ENCODE measurements at regions not wholly inside any gene's neighbourhood (a gene's known extent, or its start where the extent isn't known, plus 50 kb on each side); places are given as distances from the start of the nearest gene placed in this dataset.

DNA sequence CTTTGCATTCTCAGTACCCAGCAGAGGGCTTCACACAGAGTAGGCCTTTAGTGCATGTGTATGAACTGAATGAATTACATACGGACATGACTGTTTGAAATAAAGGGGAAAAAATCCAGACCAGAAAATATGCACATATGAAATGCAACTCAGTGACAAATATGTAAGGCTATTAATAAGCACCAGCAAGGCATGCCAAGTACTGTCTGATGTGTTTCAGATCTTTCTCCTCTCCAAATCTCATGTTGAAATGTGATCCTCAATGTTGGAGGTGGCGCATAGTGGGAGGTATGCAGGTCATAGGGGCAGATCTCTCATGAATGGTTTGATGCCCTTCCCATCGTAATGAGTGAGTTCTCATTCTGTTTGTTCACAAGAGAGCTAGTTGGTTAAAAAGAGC is 87.3 kb upstream of the TOMM7 start:
- Histone ChIP-seq H3K9me2 (replicated peaks; ENCODE audit: low read length) (no peaks in the 10 kb centered on the region), H4K20me1 (ENCODE audit: low read length) (no peaks in the 10 kb centered on the region)
- POLR2A ChIA-PET (ENCODE audit: unreplicated experiment), result interaction anchor here (0.6 kb wide), 1 partner anchor 10 kb away, joined by 3 read pairs; no protein-coding TSS in a partner anchor

DNA sequence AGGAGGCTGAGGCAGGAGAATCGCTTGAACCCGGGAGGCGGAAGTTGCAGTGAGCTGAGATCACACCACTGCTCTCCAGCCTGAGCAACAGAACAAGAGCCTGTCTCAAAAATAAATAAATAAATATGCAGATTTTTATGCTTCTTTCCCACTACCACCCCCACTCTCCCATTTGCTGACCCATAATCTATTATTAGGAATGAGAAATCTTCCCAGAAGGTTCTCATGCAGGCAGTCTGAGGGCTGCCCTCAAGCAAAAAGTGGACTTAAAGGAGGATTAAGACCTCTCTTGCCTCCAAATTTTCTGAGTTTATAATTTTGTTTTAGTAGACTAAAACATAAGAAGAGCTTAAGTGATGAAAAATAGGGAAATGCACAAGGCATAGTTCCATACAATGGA is 85.2 kb upstream of the TOMM7 start:
- ChIA-PET CTCF (no interaction called here), POLR2A (ENCODE audit: unreplicated experiment) (no interaction called here)
- Histone ChIP-seq H3K36me3 (ENCODE audit: low read depth, low read length) (no peaks in the 10 kb centered on the region), H3K27ac (ENCODE audit: low read length) (no peak overlapping the region), H3K9ac (ENCODE audit: low read length) (no peak overlapping the region), H3K79me2 (ENCODE audit: low read length) (no peaks in the 10 kb centered on the region), H3K9me3 (ENCODE audit: low read length) (no peaks in the 10 kb centered on the region), H3K27me3 (ENCODE audit: low read length) (no peaks in the 10 kb centered on the region), H3K4me2 (ENCODE audit: low read length) (no peak overlapping the region), H2AFZ (ENCODE audit: low read length) (no peak overlapping the region), H3K4me3 (ENCODE audit: low read length) (no peak overlapping the region), H3F3A (ENCODE audit: low read length, unreplicated experiment) (no peaks in the 10 kb centered on the region), H3K9me2 (replicated peaks; ENCODE audit: low read length) (no peaks in the 10 kb centered on the region), H3K4me1 (ENCODE audit: insufficient read depth, low read length) (no peaks in the 10 kb centered on the region), H4K20me1 (ENCODE audit: low read length) (no peaks in the 10 kb centered on the region)
- no TSS peak for BruUV-seq (replicated peaks)
- no peak for ATAC-seq
- no peak for DNase-seq
- TF ChIP-seq EZH2phosphoT487 (IDR thresholded peaks at IDR 0.05; ENCODE audit: borderline replicate concordance, low read length) (no peak), EZH2 (IDR thresholded peaks at IDR 0.05; ENCODE audit: low read length, unreplicated experiment) (no peak)
- TF ChIP-seq, protein P1, sequence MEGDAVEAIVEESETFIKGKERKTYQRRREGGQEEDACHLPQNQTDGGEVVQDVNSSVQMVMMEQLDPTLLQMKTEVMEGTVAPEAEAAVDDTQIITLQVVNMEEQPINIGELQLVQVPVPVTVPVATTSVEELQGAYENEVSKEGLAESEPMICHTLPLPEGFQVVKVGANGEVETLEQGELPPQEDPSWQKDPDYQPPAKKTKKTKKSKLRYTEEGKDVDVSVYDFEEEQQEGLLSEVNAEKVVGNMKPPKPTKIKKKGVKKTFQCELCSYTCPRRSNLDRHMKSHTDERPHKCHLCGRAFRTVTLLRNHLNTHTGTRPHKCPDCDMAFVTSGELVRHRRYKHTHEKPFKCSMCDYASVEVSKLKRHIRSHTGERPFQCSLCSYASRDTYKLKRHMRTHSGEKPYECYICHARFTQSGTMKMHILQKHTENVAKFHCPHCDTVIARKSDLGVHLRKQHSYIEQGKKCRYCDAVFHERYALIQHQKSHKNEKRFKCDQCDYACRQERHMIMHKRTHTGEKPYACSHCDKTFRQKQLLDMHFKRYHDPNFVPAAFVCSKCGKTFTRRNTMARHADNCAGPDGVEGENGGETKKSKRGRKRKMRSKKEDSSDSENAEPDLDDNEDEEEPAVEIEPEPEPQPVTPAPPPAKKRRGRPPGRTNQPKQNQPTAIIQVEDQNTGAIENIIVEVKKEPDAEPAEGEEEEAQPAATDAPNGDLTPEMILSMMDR (conservative IDR thresholded peaks at IDR 0.05; ENCODE audit: low read depth, low read length), result no peak
- intact Hi-C loops (cut with micrococcal nuclease), result no loop called here

More for the DNA sequence above, 87.3 kb upstream of the TOMM7 start:
- ATAC-seq (no peak), DNase-seq (no peak)
- CTCF ChIA-PET, result no interaction called here
- Histone ChIP-seq H3K4me2 (ENCODE audit: low read length) (no peak overlapping the region), H3K27ac (ENCODE audit: low read length) (no peak overlapping the region), H2AFZ (ENCODE audit: low read length) (no peak overlapping the region), H3F3A (ENCODE audit: low read length, unreplicated experiment) (no peaks in the 10 kb centered on the region), H3K4me3 (ENCODE audit: low read length) (no peak overlapping the region), H3K9me3 (ENCODE audit: low read length) (no peaks in the 10 kb centered on the region), H3K36me3 (ENCODE audit: low read depth, low read length) (no peaks in the 10 kb centered on the region), H3K27me3 (ENCODE audit: low read length) (no peaks in the 10 kb centered on the region), H3K9ac (ENCODE audit: low read length) (no peak overlapping the region), H3K79me2 (ENCODE audit: low read length) (no peaks in the 10 kb centered on the region), H3K4me1 (ENCODE audit: insufficient read depth, low read length) (no peaks in the 10 kb centered on the region)
- BruUV-seq (replicated peaks), result no TSS peak
- intact Hi-C loops (cut with micrococcal nuclease), result no loop called here
- TF ChIP-seq EZH2phosphoT487 (IDR thresholded peaks at IDR 0.05; ENCODE audit: borderline replicate concordance, low read length), result no peak
- TF ChIP-seq EZH2 (IDR thresholded peaks at IDR 0.05; ENCODE audit: low read length, unreplicated experiment), result no peak
- TF ChIP-seq, protein P1 (conservative IDR thresholded peaks at IDR 0.05; ENCODE audit: low read depth, low read length), result no peak

DNA sequence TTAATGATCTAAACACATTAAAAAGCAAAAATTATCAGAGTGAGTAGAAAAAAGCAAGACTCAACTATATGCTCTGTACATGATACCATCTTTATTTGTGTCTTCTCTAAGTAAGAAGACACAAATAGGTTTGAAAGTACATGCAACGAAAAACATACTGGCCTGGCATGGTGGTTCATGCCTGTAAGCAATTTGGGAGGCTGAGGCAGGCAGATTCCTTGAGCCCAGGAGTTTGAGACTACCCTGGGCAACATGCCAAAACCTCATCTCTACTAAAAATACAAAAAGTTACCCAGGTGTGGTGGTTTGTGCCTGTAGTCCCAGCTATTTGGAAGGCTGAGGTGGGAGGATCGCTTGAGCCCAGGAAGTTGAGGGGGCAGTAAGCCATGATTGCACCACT is 78.1 kb upstream of the TOMM7 start:
- CTCF ChIA-PET, result no interaction called here
- Histone ChIP-seq H4K20me1 (ENCODE audit: low read length) (no peaks in the 10 kb centered on the region), H3K36me3 (ENCODE audit: low read depth, low read length) (no peaks in the 10 kb centered on the region), H3K9me2 (replicated peaks; ENCODE audit: low read length) (no peaks in the 10 kb centered on the region), H3K9me3 (ENCODE audit: low read length) (no peaks in the 10 kb centered on the region), H3K9ac (ENCODE audit: low read length) (no peak overlapping the region), H3K27ac (ENCODE audit: low read length) (no peak overlapping the region), H3K4me3 (ENCODE audit: low read length) (no peak overlapping the region), H3K79me2 (ENCODE audit: low read length) (no peaks in the 10 kb centered on the region), H3F3A (ENCODE audit: low read length, unreplicated experiment) (no peaks in the 10 kb centered on the region), H3K4me2 (ENCODE audit: low read length) (no peak overlapping the region), H2AFZ (ENCODE audit: low read length) (no peak overlapping the region), H3K27me3 (ENCODE audit: low read length) (no peaks in the 10 kb centered on the region), H3K4me1 (ENCODE audit: insufficient read depth, low read length) (no peaks in the 10 kb centered on the region)
- no peak for DNase-seq
- POLR2A ChIA-PET (ENCODE audit: unreplicated experiment), result no interaction called here
- intact Hi-C loops (cut with micrococcal nuclease), result no loop called here
- no peak for ATAC-seq
- TF ChIP-seq, protein P1 (conservative IDR thresholded peaks at IDR 0.05; ENCODE audit: low read depth, low read length), result no peak
- TF ChIP-seq EZH2phosphoT487 (IDR thresholded peaks at IDR 0.05; ENCODE audit: borderline replicate concordance, low read length) (no peak), EZH2 (IDR thresholded peaks at IDR 0.05; ENCODE audit: low read length, unreplicated experiment) (no peak)
- BruUV-seq (replicated peaks), result no TSS peak

Measured in PC-3 (cell line).